ENCODE measurements at regions not wholly inside any gene's neighbourhood (a gene's known extent, or its start where the extent isn't known, plus 50 kb on each side); places are given as distances from the start of the nearest gene placed in this dataset.
A peak's percentile ranks its signal among the peaks of the same experiment; 100 is the strongest.
"Not testable (repeated sequence)": the region's sequence is repeated elsewhere in the genome, so short reads cannot be mapped to it uniquely, and the experiment has no call there.

- DNase-seq (ENCODE audit: low read depth): no peak
Measured at GRCh38 chr6:112874881-112875280, 527.8 kb downstream of the RFPL4B start.

- peak; percentile 66 for DNase-seq (ENCODE audit: low read depth)
Measured at GRCh38 chr6:112877134-112878100, 530.3 kb downstream of the RFPL4B start.

GRCh38 chr6:112879920-112880413 is 532.8 kb downstream of the RFPL4B start:
- DNase-seq (ENCODE audit: low read depth): no peak

GRCh38 chr6:112881027-112881426 is 533.9 kb downstream of the RFPL4B start:
- DNase-seq (ENCODE audit: low read depth): peak; percentile 18

- DNase-seq (ENCODE audit: low read depth): no peak
Measured at GRCh38 chr6:112881828-112882780, 535.0 kb downstream of the RFPL4B start.

GRCh38 chr6:112883095-112883494 is 536.0 kb downstream of the RFPL4B start:
- peak; percentile 20 for DNase-seq (ENCODE audit: low read depth)

GRCh38 chr6:112886415-112886814 is 539.3 kb downstream of the RFPL4B start:
- DNase-seq (ENCODE audit: low read depth): no peak

- not testable (repeated sequence) for DNase-seq (ENCODE audit: low read depth)
Measured at GRCh38 chr6:112887424-112887823, 540.3 kb downstream of the RFPL4B start.

GRCh38 chr6:112899541-112899940 is 552.4 kb downstream of the RFPL4B start:
- no peak for DNase-seq (ENCODE audit: low read depth)

GRCh38 chr6:112903361-112903760 is 556.2 kb downstream of the RFPL4B start:
- no peak for DNase-seq (ENCODE audit: low read depth)

- no peak for DNase-seq (ENCODE audit: low read depth)
Measured at GRCh38 chr6:112906726-112907125, 559.6 kb downstream of the RFPL4B start.

GRCh38 chr6:112909781-112910180 is 562.7 kb downstream of the RFPL4B start:
- DNase-seq (ENCODE audit: low read depth): peak; percentile 43

GRCh38 chr6:112910256-112910655 is 563.1 kb downstream of the RFPL4B start:
- DNase-seq (ENCODE audit: low read depth): peak; percentile 10

GRCh38 chr6:112911959-112912358 is 564.8 kb downstream of the RFPL4B start:
- no peak for DNase-seq (ENCODE audit: low read depth)

- DNase-seq (ENCODE audit: low read depth): no peak
Measured at GRCh38 chr6:112912416-112913101, 565.4 kb downstream of the RFPL4B start.

- not testable (repeated sequence) for DNase-seq (ENCODE audit: low read depth)
Measured at GRCh38 chr6:112919744-112920143, 572.6 kb downstream of the RFPL4B start.

GRCh38 chr6:112920994-112921393 is 573.9 kb downstream of the RFPL4B start:
- DNase-seq (ENCODE audit: low read depth): no peak

GRCh38 chr6:112923940-112924587 is 576.9 kb downstream of the RFPL4B start:
- DNase-seq (ENCODE audit: low read depth): no peak

- no peak for DNase-seq (ENCODE audit: low read depth)
Measured at GRCh38 chr6:112925702-112926101, 578.6 kb downstream of the RFPL4B start.

GRCh38 chr6:112927641-112928320 is 580.7 kb downstream of the RFPL4B start:
- no peak for DNase-seq (ENCODE audit: low read depth)
